ENCODE measurements at regions not wholly inside any gene's neighbourhood (a gene's known extent, or its start where the extent isn't known, plus 50 kb on each side); places are given as distances from the start of the nearest gene placed in this dataset.
"Not testable (repeated sequence)": the region's sequence is repeated elsewhere in the genome, so short reads cannot be mapped to it uniquely, and the experiment has no call there.

DNA sequence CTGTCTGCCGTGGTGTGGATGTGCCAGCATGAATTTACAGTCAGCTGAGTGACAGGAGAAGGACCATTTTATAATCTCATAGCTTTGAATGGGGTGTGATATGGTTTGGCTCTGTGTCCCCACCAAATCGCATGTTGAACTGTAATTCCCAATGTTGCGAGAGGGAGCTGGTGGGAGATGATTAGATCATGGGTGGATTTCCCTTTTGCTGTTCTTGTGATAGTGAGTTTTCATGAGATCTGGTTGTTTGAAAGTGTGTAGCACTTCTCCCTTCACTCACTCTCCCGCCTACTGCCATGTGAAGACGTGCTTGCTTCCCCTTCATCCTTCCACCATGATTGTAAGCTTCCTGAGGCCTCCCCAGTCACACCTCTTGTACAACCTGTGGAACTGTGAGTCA is 111.9 kb upstream of the CHD2 start:
- no peak overlapping the region for H3K4me3 ChIP-seq (ENCODE audit: extremely low read depth, insufficient read depth, low read length, poor library complexity, severe bottlenecking)
- WGBS, 2 experiments (ENCODE audit: insufficient coverage in 2 of 2), result 93 to 100% methylated on average over 2 to 5 of the region's 5 CpGs
- H3K9me3 ChIP-seq (ENCODE audit: control insufficient read depth, low read length), result no peaks in the 10 kb centered on the region
- no peaks in the 10 kb centered on the region for H3K4me1 ChIP-seq (ENCODE audit: control insufficient read depth, insufficient read depth, low read length, poor library complexity, severe bottlenecking)
- H3K36me3 ChIP-seq (ENCODE audit: control insufficient read depth, insufficient read depth, low read length), result no peaks in the 10 kb centered on the region
- H3K27ac ChIP-seq (ENCODE audit: low read depth, low read length, severe bottlenecking), result no peak overlapping the region

DNA sequence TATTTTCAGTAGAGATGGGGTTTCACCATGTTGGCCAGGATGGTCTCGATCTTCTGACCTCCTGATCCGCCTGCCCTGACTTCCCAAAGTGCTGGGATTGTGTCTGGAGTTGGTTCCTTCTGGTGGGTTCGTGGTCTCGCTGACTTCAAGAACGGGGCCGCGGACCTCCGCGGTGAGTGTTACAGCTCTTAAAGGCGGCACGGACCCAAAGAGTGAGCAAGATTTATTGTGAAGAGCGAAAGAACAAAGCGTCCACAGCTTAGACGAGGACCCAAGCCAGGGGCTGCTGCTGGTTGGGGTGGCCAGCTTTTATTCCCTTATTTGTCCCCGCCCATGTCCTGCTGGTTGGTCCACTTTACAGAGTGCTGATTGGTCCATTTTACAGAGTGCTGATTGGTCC is 111.3 kb upstream of the CHD2 start:
- H3K36me3 ChIP-seq (ENCODE audit: control insufficient read depth, insufficient read depth, low read length); H3K9me3 ChIP-seq (ENCODE audit: control insufficient read depth, low read length); H3K4me1 ChIP-seq (ENCODE audit: control insufficient read depth, insufficient read depth, low read length, poor library complexity, severe bottlenecking); H3K4me3 ChIP-seq (ENCODE audit: extremely low read depth, insufficient read depth, low read length, poor library complexity, severe bottlenecking); H3K27ac ChIP-seq (ENCODE audit: low read depth, low read length, severe bottlenecking): not testable (repeated sequence)
- 96% methylated on average over 13 to 15 of the region's 15 CpGs for WGBS, 2 experiments (ENCODE audit: insufficient coverage in 2 of 2)

DNA sequence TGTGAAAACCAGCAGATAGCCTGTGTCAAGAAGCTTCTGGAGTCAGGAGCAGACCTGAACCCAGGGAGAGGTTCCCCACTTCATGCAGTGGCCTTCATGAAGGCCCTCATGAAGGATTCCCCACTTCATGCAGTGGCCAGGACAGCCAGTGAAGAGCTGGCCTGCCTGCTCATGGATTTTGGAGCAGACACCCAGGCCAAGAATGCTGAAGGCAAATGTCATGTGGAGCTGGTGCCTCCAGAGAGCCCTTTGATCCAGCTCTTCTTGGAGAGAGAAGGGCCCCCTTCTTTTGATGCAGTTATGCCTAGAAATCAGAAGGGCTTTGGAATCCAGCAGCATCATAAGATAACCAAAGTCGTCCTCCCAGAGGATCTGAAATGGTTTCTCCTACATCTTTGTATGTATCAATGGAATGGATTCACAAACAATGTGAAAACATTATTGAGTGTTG is 103.9 kb upstream of the CHD2 start:
- no peaks in the 10 kb centered on the region for H3K4me1 ChIP-seq (ENCODE audit: control insufficient read depth, insufficient read depth, low read length, poor library complexity, severe bottlenecking)
- H3K36me3 ChIP-seq (ENCODE audit: control insufficient read depth, insufficient read depth, low read length), result no peaks in the 10 kb centered on the region
- H3K4me3 ChIP-seq (ENCODE audit: extremely low read depth, insufficient read depth, low read length, poor library complexity, severe bottlenecking), result no peak overlapping the region
- WGBS, 2 experiments (ENCODE audit: insufficient coverage in 2 of 2), result 100% methylated on average over 1 of the region's 1 CpG; no CpG with 5 or more reads in 1 of the 2 experiments
- H3K27ac ChIP-seq (ENCODE audit: low read depth, low read length, severe bottlenecking), result no peak overlapping the region
- peaks cover 3% of the 10 kb centered on the region for H3K9me3 ChIP-seq (ENCODE audit: control insufficient read depth, low read length)

GRCh38 chr15:92797168-92798052 is 102.7 kb upstream of the CHD2 start:
- H3K27ac ChIP-seq (ENCODE audit: low read depth, low read length, severe bottlenecking), result no peak overlapping the region
- WGBS, 2 experiments (ENCODE audit: insufficient coverage in 2 of 2), result 80 to 85% methylated on average over 8 of the region's 12 CpGs
- H3K4me1 ChIP-seq (ENCODE audit: control insufficient read depth, insufficient read depth, low read length, poor library complexity, severe bottlenecking), result peaks cover 8% of the 10 kb centered on the region
- peaks cover 3% of the 10 kb centered on the region for H3K9me3 ChIP-seq (ENCODE audit: control insufficient read depth, low read length)
- H3K4me3 ChIP-seq (ENCODE audit: extremely low read depth, insufficient read depth, low read length, poor library complexity, severe bottlenecking), result no peak overlapping the region
- no peaks in the 10 kb centered on the region for H3K36me3 ChIP-seq (ENCODE audit: control insufficient read depth, insufficient read depth, low read length)

GRCh38 chr15:92800013-92800412 is 100.1 kb upstream of the CHD2 start:
- peaks cover 3% of the 10 kb centered on the region for H3K9me3 ChIP-seq (ENCODE audit: control insufficient read depth, low read length)
- H3K36me3 ChIP-seq (ENCODE audit: control insufficient read depth, insufficient read depth, low read length), result no peaks in the 10 kb centered on the region
- 100% methylated on average over 1 of the region's 2 CpGs; no CpG with 5 or more reads in 1 of the 2 experiments for WGBS, 2 experiments (ENCODE audit: insufficient coverage in 2 of 2)
- H3K4me1 ChIP-seq (ENCODE audit: control insufficient read depth, insufficient read depth, low read length, poor library complexity, severe bottlenecking), result peaks cover 9% of the 10 kb centered on the region
- H3K27ac ChIP-seq (ENCODE audit: low read depth, low read length, severe bottlenecking), result no peak overlapping the region
- no peak overlapping the region for H3K4me3 ChIP-seq (ENCODE audit: extremely low read depth, insufficient read depth, low read length, poor library complexity, severe bottlenecking)

- not testable (repeated sequence) for H3K27ac ChIP-seq (ENCODE audit: low read depth, low read length, severe bottlenecking); H3K9me3 ChIP-seq (ENCODE audit: control insufficient read depth, low read length); H3K36me3 ChIP-seq (ENCODE audit: control insufficient read depth, insufficient read depth, low read length); H3K4me1 ChIP-seq (ENCODE audit: control insufficient read depth, insufficient read depth, low read length, poor library complexity, severe bottlenecking); H3K4me3 ChIP-seq (ENCODE audit: extremely low read depth, insufficient read depth, low read length, poor library complexity, severe bottlenecking)
- 98% methylated on average over 9 to 11 of the region's 12 CpGs for WGBS, 2 experiments (ENCODE audit: insufficient coverage in 2 of 2)
These were observed 99.6 kb upstream of the CHD2 start for GRCh38 chr15:92800416-92801055.

- H3K4me3 ChIP-seq (ENCODE audit: extremely low read depth, insufficient read depth, low read length, poor library complexity, severe bottlenecking); H3K4me1 ChIP-seq (ENCODE audit: control insufficient read depth, insufficient read depth, low read length, poor library complexity, severe bottlenecking); H3K36me3 ChIP-seq (ENCODE audit: control insufficient read depth, insufficient read depth, low read length); H3K9me3 ChIP-seq (ENCODE audit: control insufficient read depth, low read length): not testable (repeated sequence)
- WGBS, 2 experiments (ENCODE audit: insufficient coverage in 2 of 2), result 89 to 93% methylated on average over 9 to 11 of the region's 13 CpGs
- peak overlapping the region; percentile 71 for H3K27ac ChIP-seq (ENCODE audit: low read depth, low read length, severe bottlenecking)
These were observed 98.9 kb upstream of the CHD2 start for GRCh38 chr15:92801056-92801773.

DNA sequence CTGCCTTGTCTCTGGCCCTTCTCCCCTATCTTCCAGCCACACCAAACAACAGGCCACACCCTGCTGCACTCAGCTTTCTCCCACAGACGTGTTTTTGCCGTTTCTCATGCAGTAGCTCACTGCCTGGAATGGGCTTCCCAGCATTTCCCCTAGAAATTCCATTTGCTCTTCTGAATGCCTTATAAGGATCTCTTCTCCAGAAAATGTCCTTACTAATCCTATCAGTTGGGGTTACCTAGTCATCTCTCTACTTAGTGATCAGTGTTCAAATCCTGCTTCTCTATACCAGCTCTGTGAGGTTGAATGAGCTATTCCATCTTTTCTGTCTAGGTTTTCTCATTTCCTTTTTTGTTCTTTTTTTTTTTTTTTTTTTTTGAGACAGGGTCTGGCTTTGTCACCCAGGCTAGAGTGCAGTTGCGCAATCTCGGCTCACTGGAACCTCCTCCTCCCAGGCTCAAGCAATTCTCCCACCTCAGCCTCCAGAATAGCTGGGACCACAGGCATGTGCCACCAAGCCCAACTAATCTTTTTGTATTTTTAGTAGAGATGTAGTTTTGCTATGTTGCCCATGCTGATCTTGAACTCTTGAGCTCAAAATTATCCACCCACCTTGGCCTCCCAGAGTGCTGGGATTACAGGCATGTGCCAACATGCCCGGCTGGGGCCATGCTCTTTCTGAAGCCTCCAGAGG is 98.2 kb upstream of the CHD2 start:
- Histone ChIP-seq H3K4me1 (ENCODE audit: control insufficient read depth, insufficient read depth, low read length, poor library complexity, severe bottlenecking) (peaks cover 9% of the 10 kb centered on the region), H3K36me3 (ENCODE audit: control insufficient read depth, insufficient read depth, low read length) (no peaks in the 10 kb centered on the region), H3K4me3 (ENCODE audit: extremely low read depth, insufficient read depth, low read length, poor library complexity, severe bottlenecking) (no peak overlapping the region), H3K27ac (ENCODE audit: low read depth, low read length, severe bottlenecking) (peak overlapping the region; percentile 71), H3K9me3 (ENCODE audit: control insufficient read depth, low read length) (peaks cover 3% of the 10 kb centered on the region)
- WGBS, 2 experiments (ENCODE audit: insufficient coverage in 2 of 2), result 83 to 100% methylated on average over 3 to 5 of the region's 5 CpGs

DNA sequence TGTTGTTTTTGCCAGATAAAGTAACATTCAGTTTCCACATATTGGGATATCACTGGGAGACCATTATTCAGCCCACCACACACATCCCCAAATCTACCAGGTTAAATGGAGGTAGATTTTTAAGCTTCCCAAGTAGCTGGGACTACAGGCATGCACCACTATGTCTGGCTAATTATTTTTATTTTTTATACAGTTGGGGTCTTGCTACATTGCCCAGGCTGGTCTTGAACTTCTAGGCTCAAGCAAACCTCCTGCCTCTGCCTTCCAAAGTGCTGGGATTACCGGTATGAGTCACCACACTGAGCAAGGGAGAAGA is 96.6 kb upstream of the CHD2 start:
- peaks cover 3% of the 10 kb centered on the region for H3K9me3 ChIP-seq (ENCODE audit: control insufficient read depth, low read length)
- peaks cover 9% of the 10 kb centered on the region for H3K4me1 ChIP-seq (ENCODE audit: control insufficient read depth, insufficient read depth, low read length, poor library complexity, severe bottlenecking)
- 100% methylated on average over 1 of the region's 1 CpG for WGBS, 2 experiments (ENCODE audit: insufficient coverage in 2 of 2)
- no peak overlapping the region for H3K4me3 ChIP-seq (ENCODE audit: extremely low read depth, insufficient read depth, low read length, poor library complexity, severe bottlenecking)
- H3K27ac ChIP-seq (ENCODE audit: low read depth, low read length, severe bottlenecking), result peak overlapping the region; percentile 96
- H3K36me3 ChIP-seq (ENCODE audit: control insufficient read depth, insufficient read depth, low read length), result no peaks in the 10 kb centered on the region

DNA sequence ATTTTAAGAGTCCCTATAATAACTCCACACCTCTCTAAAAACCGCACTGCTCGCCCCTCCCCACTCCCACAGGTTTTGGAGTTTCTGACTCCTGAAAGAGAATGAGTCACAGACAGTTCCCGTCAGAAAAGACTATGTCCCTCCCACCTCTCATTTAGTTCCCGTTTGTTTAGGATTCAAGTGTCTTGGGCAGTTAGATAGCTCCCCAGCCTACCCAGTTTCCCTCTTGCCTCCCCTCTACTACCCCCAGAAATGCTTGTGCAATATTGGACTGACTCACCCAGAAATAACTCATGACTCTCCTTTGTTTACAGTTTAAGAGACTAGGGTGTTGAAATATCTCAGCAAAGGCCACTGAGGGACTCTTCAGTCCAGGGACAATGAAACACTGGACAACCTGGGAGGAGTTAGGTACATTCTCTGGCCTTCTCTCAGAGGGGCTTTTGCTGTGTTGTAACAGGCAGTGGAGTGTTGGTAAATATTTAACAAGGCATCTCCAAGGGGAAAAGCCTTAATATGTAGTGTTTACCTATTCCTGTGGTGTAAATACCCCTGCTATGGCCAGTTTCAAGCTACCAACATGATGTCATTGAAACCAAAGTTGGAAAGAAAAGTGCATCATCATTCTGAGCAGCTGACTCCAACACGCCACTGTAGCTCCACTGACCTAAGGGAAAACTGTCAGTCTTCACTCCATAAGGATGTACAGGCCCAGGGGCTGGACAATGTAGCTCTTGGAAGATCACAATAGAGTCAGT is 96.1 kb upstream of the CHD2 start:
- peak overlapping the region; percentile 96 for H3K27ac ChIP-seq (ENCODE audit: low read depth, low read length, severe bottlenecking)
- 89 to 90% methylated on average over 1 to 5 of the region's 5 CpGs for WGBS, 2 experiments (ENCODE audit: insufficient coverage in 2 of 2)
- no peak overlapping the region for H3K4me3 ChIP-seq (ENCODE audit: extremely low read depth, insufficient read depth, low read length, poor library complexity, severe bottlenecking)

More for the DNA sequence above, 96.1 kb upstream of the CHD2 start:
- peaks cover 9% of the 10 kb centered on the region for H3K4me1 ChIP-seq (ENCODE audit: control insufficient read depth, insufficient read depth, low read length, poor library complexity, severe bottlenecking)
- H3K9me3 ChIP-seq (ENCODE audit: control insufficient read depth, low read length), result peaks cover 3% of the 10 kb centered on the region
- no peaks in the 10 kb centered on the region for H3K36me3 ChIP-seq (ENCODE audit: control insufficient read depth, insufficient read depth, low read length)

Data from mesodermal cell (in vitro differentiated cells).